Breast epithelium (tissue), 4 donors: ENCODE measurements at regions not wholly inside any gene's neighbourhood (a gene's known extent, or its start where the extent isn't known, plus 50 kb on each side); places are given as distances from the start of the nearest gene placed in this dataset.

Source experiments
- DNase-seq, 2 donors: peaks; one replicate each; pipeline ENCODE4 v3.0.0-alpha.2; 2019; ENCODE audit warnings: low spot score in 2 of 2
- H3K27ac ChIP-seq, 2 donors: fragments of 200-600 bp; sonication (generic) in 1 of 2; one replicate each; pipeline ENCODE4 v1.5.1; 2016 to 2019; ENCODE audit warnings: mild to moderate bottlenecking in 1 of 2
- H3K27me3 ChIP-seq, 2 donors: fragments of 200-600 bp; sonication (generic) in 1 of 2; one replicate each; pipeline versions ENCODE4 v1.5.1 to v1.6.0; 2017 to 2019; ENCODE audit warnings: control low read depth in 1 of 2, mild to moderate bottlenecking in 1 of 2
- H3K36me3 ChIP-seq: fragments of 200-600 bp; one replicate; pipeline ENCODE4 v1.5.1; 2019
- H3K4me1 ChIP-seq, 2 donors: fragments of 200-600 bp; sonication (generic); one replicate each; pipeline ENCODE4 v1.5.1; 2016 to 2019; ENCODE audit warnings: control low read depth in 1 of 2
- H3K4me3 ChIP-seq, 3 donors: fragments of 200-600 bp; sonication (generic); 1 replicate in 2 of 3; 2 replicates in 1 of 3; pipeline ENCODE4 v1.5.1; 2016 to 2019; ENCODE audit warnings: mild to moderate bottlenecking in 3 of 3, moderate library complexity in 2 of 3
- H3K9me3 ChIP-seq, 2 donors: fragments of 200-600 bp; sonication (generic) in 1 of 2; one replicate each; pipeline ENCODE4 v1.5.1; 2016 to 2019; ENCODE audit warnings: control low read depth in 1 of 2
- POLR2A ChIP-seq: fragments of 450-650 bp; IDR thresholded peaks from one replicate; pipeline ENCODE4 v1.6.1; 2016; ENCODE audit warnings: antibody characterized with exemption, mild to moderate bottlenecking, moderate library complexity
- POLR2AphosphoS5 ChIP-seq, 3 donors: sonication (generic); formaldehyde crosslinking; IDR thresholded peaks; one replicate each; pipeline ENCODE4 v1.6.1; 2017; ENCODE audit warnings: antibody characterized with exemption in 3 of 3
- intact Hi-C: fragments of 100-400 bp; cut with DNase I; formaldehyde crosslinking; loops from one replicate; pipeline ENCODE4 v1.15.1; 2023; ENCODE audit warnings: low total_unique reads
- TF ChIP-seq, protein P1 (sequence below), 3 donors: fragments of 450-650 bp; IDR thresholded peaks; one replicate each; pipeline ENCODE4 v1.5.1; 2016 to 2017; ENCODE audit warnings: antibody characterized with exemption in 3 of 3, mild to moderate bottlenecking in 3 of 3, moderate library complexity in 3 of 3

DNA sequence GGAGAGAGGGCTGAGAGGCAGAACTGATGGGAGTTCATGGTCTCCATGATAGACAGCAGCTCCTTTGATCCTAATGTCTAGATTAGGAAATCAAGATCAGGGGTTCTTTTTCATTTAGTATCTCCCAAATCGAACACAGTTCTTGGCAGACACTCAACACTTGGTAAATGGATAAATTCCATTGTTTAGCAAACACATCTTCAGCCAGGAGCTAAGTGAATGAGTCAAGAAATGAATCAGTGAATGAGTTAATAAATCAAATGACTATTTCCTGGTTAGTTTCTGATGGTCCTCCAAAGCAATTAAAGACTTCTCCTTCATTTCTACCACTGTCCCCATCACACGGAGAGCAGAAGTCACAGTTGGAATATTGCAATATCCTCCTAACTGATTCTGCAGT lies 120.0 kb upstream of the SHISA3 start:
- Histone ChIP-seq H3K4me3 (no peak overlapping the region), H3K36me3 (no peaks in the 10 kb centered on the region), H3K27ac (no peak overlapping the region), H3K4me1 (no peaks in the 10 kb centered on the region), H3K9me3 (no peaks in the 10 kb centered on the region), H3K27me3 (no peaks in the 10 kb centered on the region)
- TF ChIP-seq POLR2A = no peak
- no peak for TF ChIP-seq POLR2AphosphoS5 (IDR thresholded peaks at IDR 0.05)
- TF ChIP-seq, protein P1, sequence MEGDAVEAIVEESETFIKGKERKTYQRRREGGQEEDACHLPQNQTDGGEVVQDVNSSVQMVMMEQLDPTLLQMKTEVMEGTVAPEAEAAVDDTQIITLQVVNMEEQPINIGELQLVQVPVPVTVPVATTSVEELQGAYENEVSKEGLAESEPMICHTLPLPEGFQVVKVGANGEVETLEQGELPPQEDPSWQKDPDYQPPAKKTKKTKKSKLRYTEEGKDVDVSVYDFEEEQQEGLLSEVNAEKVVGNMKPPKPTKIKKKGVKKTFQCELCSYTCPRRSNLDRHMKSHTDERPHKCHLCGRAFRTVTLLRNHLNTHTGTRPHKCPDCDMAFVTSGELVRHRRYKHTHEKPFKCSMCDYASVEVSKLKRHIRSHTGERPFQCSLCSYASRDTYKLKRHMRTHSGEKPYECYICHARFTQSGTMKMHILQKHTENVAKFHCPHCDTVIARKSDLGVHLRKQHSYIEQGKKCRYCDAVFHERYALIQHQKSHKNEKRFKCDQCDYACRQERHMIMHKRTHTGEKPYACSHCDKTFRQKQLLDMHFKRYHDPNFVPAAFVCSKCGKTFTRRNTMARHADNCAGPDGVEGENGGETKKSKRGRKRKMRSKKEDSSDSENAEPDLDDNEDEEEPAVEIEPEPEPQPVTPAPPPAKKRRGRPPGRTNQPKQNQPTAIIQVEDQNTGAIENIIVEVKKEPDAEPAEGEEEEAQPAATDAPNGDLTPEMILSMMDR (IDR thresholded peaks at IDR 0.05) = no peak
- intact Hi-C loops = no loop called here
- DNase-seq = no peak

DNA sequence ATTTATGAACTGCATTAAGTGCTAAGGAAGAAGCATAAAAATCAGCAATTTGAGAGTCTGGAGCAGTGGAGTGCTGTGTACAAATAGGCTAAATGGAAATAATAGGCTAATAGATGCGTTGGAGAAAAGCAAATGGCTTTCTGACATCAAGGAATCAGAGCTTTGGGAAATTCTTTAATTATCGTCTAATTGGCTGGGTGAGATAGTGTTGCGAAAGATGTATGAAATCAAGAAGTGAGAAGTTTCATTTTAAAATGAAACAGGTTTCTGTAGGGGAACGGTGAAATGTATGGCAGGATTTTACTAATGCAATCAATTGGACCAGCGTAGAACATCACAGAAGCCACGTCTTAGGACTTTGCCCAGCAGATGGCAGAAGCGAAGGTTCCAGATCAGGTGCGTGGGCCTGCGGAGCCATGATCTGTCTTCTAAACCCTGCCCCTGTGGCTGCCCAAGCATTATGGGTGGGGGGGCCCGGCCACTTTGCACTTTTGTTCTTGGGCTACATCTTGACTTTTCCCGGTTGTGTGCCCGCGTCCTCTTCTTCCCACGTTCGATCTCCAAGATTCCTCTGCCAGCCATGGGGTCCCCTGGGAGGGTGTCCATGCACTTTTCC lies 118.5 kb upstream of the SHISA3 start:
- intact Hi-C loops = no loop called here
- H3K27me3 ChIP-seq = no peaks in the 10 kb centered on the region
- TF ChIP-seq POLR2A (no peak), POLR2AphosphoS5 (IDR thresholded peaks at IDR 0.05) (no peak)
- TF ChIP-seq, protein P1 (IDR thresholded peaks at IDR 0.05) = no peak
- no peak for DNase-seq
- no peaks in the 10 kb centered on the region for H3K4me1 ChIP-seq
- H3K9me3 ChIP-seq = no peaks in the 10 kb centered on the region
- no peak overlapping the region for H3K27ac ChIP-seq
- H3K4me3 ChIP-seq = no peak overlapping the region
- H3K36me3 ChIP-seq = no peaks in the 10 kb centered on the region

DNA sequence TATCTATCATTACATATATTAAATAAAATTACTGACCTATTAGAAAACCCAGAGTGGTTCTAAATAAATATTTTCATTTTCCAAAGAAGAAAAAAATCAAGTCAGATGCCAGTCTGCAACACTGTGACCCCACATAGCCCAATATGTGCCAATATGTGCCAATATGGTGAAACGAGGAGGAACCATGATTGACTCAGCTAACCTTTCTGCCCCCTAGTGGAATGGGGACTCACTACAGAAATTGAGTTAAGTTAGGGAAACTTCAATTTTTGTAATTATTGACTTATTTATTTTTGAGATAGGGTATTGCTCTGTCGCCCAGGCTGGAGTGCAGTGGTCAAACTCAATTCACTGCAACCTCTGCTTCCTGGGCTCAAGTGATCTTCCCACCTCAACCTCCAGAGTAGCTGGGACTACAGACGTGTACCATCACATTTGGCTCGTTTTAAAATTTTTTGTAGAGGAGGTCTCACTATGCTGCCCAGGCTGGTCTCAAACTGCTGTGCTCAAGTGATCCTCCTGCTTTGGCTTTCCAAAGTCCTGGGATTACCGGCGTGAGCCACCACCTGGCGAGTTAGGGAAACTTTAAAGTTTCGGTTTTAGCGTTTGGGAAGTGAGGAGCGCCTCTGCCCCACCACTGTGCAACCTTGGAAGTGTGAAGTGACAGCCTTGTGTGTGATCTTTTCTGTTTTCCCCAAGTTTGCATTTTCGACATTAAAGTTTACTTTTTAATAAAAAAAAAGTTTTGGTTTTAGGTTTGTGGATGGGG lies 116.8 kb upstream of the SHISA3 start:
- Histone ChIP-seq H3K27me3 (no peaks in the 10 kb centered on the region), H3K4me1 (no peaks in the 10 kb centered on the region), H3K27ac (no peak overlapping the region), H3K9me3 (no peaks in the 10 kb centered on the region), H3K36me3 (no peaks in the 10 kb centered on the region), H3K4me3 (no peak overlapping the region)
- intact Hi-C loops = no loop called here
- no peak for TF ChIP-seq POLR2A
- TF ChIP-seq, protein P1 (IDR thresholded peaks at IDR 0.05) = no peak
- no peak for TF ChIP-seq POLR2AphosphoS5 (IDR thresholded peaks at IDR 0.05)
- no peak for DNase-seq

DNA sequence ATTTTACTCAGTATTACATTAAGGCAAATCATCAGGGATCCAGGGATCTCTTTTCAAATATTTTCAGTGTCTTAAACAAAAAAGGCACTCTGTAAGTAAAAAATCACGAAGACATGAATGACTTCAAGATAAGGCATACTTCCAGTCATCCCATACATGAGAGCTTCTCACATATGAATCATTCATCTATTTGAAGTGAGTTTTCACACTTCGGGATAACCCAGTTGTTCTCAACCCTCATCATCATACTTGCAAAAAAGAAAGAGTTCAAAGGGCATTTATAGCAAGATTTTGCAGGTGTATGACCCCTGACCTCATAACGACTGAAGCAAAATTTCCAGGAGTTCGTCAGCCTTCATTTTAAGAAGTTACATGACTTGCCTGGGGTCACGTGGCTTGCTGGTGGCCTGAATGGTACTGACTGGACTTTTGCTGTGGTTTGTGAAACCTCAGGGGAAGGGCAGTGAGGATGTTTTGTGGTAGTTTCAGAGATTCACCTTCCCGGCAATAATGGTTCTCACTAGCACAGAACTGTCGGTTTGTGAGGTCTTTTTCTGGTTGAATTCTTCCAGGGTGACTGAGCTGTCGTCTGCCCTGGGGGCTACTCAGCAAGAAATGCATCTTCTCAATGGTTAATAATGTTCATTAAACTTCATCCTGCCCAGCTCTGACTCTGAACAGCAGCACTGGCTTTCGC lies 115.8 kb upstream of the SHISA3 start:
- Histone ChIP-seq H3K36me3 (no peaks in the 10 kb centered on the region), H3K27ac (no peak overlapping the region), H3K9me3 (no peaks in the 10 kb centered on the region), H3K27me3 (no peaks in the 10 kb centered on the region), H3K4me3 (no peak overlapping the region), H3K4me1 (no peaks in the 10 kb centered on the region)
- intact Hi-C loops = no loop called here
- TF ChIP-seq, protein P1 (IDR thresholded peaks at IDR 0.05) = no peak
- TF ChIP-seq POLR2A = no peak
- no peak for TF ChIP-seq POLR2AphosphoS5 (IDR thresholded peaks at IDR 0.05)
- DNase-seq = no peak
